GM10266 (cell line): ENCODE measurements at regions not wholly inside any gene's neighbourhood (a gene's known extent, or its start where the extent isn't known, plus 50 kb on each side); places are given as distances from the start of the nearest gene placed in this dataset.

Experiments used
- DNase-seq: peaks from one replicate; pipeline ENCODE4 v3.0.0; 2012; ENCODE audit errors: extremely low spot score
- TF ChIP-seq, protein P1 (sequence below): IDR thresholded peaks from 2 replicates; pipeline ENCODE4 v1.5.1; 2012; ENCODE audit warnings: mild to moderate bottlenecking, low read depth; ENCODE audit not compliant: control insufficient read depth, insufficient read depth; ENCODE audit errors: missing control alignments

DNA sequence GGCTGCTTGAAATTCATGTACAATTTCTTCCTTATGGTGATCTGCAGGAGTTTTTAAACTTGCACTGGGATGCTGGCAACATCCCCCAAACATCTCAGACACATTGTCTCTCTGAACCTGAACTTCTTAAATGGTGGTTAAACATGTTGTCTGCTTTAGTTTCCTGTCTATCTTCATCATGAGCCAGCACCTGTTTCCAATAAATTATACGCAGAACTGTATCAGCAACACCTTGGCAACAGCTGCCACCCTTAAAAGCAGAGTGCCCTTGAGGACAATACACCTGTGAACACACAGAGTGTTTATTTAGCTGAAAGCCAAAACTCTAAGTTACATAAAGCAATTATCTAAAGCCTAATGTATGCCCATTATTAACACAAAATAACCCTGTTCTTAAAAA lies 242.9 kb downstream of the WNT5A start:
- TF ChIP-seq, protein P1, sequence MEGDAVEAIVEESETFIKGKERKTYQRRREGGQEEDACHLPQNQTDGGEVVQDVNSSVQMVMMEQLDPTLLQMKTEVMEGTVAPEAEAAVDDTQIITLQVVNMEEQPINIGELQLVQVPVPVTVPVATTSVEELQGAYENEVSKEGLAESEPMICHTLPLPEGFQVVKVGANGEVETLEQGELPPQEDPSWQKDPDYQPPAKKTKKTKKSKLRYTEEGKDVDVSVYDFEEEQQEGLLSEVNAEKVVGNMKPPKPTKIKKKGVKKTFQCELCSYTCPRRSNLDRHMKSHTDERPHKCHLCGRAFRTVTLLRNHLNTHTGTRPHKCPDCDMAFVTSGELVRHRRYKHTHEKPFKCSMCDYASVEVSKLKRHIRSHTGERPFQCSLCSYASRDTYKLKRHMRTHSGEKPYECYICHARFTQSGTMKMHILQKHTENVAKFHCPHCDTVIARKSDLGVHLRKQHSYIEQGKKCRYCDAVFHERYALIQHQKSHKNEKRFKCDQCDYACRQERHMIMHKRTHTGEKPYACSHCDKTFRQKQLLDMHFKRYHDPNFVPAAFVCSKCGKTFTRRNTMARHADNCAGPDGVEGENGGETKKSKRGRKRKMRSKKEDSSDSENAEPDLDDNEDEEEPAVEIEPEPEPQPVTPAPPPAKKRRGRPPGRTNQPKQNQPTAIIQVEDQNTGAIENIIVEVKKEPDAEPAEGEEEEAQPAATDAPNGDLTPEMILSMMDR: no peak
- DNase-seq: no peak

DNA sequence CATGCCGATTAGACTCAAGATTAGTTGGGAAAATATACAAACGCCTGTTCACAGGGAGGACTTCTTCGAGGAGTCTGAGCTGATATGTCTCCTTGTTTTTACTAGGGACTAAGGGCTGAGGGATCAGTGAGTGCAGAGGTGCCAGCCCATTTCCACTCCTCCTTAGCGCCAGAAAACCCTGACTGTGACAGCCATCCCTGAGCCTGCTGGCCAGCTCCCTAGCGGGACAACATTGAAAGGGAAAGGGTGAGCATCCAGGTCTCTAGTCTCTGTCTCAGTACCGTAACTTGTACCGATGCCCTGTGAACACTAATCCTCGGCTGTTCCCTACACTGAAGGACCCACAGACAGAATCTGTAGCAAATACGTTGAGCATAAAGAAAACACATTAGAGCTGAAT lies 243.4 kb downstream of the WNT5A start:
- DNase-seq: no peak

DNA sequence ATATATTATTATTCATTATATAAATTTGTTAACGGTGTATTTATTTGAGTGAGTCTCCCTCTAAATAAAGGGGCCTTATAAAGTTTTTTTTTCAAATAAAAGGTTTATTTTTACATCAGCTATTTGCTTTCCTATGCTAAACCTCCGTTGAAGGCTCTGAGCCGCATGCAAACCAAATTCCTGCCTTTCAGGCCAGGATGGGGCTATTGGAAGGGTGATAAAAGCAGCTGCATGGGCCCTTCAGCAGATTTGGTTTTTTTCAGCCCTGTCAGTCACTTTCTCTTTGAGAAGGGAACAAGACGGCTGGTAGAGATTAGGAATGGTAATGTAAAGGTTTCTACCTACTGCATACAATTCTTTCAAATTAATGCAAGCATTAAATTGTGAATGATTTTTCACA lies 244.2 kb downstream of the WNT5A start:
- TF ChIP-seq, protein P1: no peak
- DNase-seq: no peak

More for the DNA sequence above, 243.4 kb downstream of the WNT5A start:
- TF ChIP-seq, protein P1: no peak

DNA sequence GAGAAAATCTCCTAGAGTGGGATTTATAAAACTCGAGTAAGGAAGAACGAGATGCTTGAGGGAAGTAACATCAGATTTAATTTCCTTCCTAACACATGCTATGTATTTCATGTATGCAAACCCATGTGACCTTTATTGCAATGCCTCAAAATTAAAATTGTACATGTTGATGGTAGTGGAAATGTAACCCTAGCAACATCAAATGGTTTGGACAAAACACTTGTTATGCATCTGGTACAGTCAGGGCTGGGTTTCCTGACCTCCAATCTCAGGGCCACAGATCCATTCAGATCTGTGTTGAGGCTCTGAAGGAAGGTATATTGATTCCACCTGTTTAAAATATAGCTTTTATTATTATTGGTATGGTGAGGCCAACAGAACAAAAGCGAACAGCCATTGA lies 246.0 kb downstream of the WNT5A start:
- TF ChIP-seq, protein P1: no peak
- no peak for DNase-seq

DNA sequence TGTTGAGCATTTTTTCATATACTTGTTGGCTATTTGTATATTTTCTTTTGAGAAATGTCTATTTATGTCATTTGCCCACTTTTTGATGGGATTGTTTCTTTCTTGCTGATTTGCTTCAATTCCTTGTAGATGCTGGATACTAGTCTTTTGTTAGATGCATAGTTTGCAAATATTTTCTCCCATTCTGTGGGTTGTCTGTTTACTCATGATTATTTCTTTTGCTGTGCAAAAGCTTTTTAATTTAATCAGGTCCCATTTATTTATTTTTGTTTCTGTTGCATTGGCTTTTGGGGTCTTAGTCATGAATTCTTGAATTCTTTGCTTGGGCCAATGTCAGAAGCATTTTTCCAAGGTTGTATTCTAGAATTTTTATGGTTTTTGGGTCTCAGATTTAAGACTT lies 251.7 kb downstream of the WNT5A start:
- TF ChIP-seq, protein P1: no peak
- no peak for DNase-seq

DNA sequence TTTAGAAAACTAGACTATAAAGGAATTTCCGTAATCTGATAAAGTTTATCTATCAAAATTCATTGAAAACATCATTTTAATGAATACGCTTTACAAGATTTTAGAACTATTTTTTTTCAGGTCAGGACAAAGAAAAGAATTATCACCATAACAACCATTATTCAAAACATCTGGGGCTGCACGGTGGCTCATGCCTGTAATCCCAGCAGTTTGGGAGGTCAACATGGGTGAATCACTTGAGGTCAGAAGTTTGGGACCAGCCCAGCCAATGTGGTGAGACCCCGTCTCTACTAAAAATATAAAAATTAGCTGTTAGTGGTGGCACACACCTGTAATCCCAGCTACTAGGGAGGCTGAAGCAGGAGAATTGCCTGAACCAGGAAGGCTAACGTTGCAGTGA lies 260.4 kb downstream of the WNT5A start:
- TF ChIP-seq, protein P1: no peak
- DNase-seq: no peak

DNA sequence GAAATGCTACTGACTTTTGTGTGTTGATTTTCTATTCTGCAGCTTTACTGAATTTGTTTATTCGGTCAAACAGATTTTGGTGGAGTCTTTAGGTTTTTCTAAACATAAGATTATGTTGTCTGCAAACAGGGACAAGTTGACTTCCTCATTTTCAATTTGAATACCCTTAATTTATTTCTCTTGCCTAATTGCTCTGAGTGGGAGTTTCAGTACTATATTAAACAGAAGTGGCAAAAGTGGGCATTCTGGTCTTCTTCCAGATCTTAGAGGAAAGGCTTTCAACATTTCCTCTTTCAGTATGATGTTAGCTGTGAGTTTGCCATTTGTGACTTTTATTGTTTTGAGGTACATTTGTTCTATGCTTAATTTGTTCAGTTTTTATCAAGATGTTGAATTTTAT lies 268.5 kb downstream of the WNT5A start:
- DNase-seq: no peak
- TF ChIP-seq, protein P1: no peak
